ENCODE measurements at regions not wholly inside any gene's neighbourhood (a gene's known extent, or its start where the extent isn't known, plus 50 kb on each side); places are given as distances from the start of the nearest gene placed in this dataset.

DNA sequence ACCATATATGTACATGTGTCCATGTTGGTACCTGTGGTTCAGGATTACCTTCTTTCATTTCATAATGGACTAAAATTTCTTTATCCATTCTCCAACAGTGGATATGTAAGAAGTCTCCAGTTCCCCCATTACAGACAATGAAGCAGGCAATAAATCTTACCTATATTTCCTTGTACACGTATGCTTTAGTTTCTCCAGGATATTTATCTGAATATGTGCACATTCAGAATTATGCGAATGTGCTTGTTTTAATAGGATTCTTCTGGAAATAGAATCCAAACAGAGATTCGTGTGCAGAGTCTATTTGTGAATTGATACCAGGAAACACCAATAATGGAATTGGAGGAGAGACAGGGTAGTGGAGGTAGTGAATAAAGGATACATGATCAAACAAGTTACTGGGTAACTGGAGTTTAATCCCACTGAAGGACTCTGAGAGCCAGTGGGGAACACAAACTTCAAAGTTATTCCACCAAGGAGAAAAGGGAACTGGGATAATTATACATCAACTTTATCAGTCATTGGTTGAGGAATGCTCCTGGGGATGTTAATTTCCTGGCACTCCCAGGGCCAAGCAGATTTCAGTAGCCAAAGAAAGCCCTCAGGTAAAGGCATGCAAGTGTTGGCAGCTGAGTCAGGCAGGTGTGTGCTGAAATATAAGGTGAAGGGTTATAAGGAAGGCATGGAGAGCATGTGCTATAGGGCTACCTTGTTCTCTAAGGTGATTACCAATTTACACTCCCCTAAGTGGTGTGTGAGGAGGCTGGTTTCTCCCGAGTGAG lies 374.9 kb upstream of the PBX1 start:
- no peak for DNase-seq

DNA sequence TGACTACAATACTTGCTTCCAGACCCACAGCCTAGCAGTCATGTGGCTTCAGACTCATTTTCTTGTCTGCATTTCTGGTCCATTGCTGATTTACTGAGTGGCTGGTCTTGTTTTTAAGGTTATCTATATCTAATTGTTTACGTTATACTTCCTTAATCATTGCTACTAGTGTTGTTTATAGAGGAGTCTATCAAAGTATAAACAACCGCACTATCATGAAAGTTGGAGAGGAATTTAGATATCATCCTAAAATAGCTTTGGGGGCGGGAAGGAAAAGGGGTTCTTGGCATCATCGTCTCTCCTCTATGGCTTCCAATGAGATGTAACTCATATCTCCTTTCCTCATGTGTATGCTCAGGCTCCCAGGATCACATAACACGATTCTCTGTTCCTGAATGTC lies 372.1 kb upstream of the PBX1 start:
- no peak for DNase-seq

DNA sequence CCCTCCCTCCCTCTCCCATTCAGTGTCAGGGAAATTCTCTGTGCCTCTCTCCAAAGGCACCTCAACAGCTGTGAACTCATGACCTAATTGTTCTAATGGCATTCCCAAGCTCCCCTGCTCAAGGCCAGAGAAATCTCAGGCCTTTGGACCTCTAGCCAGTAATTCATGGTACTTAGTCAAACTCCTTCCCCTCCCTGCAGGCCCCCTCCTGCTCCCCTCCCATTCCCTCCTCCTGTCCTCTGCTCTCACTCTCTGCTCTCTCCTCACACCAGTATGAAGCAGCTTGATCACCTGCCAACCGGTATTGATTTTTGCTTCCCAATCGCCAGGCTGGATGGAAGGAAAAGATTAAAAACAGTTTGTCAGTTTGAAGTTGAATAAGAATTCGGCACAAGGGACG lies 370.5 kb upstream of the PBX1 start:
- no peak for DNase-seq

DNA sequence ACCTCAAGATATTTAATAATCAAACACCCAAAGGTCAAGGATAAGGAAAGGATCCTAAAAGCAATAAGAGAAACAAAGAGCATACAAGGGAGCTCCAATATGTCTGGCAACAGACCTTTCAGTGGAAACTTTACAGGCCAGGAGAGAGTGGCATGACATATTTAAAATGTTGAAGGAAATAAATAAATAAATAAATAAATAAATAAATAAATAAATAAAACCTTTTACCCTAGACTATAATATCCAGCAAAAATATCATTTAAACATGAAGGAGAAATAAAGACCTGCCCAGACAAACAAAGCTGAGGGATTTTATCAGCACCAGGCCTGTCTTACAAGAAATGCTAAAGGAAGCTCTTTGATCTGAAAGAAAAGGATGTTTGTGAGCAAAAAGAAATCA lies 367.8 kb upstream of the PBX1 start:
- no peak for DNase-seq

DNA sequence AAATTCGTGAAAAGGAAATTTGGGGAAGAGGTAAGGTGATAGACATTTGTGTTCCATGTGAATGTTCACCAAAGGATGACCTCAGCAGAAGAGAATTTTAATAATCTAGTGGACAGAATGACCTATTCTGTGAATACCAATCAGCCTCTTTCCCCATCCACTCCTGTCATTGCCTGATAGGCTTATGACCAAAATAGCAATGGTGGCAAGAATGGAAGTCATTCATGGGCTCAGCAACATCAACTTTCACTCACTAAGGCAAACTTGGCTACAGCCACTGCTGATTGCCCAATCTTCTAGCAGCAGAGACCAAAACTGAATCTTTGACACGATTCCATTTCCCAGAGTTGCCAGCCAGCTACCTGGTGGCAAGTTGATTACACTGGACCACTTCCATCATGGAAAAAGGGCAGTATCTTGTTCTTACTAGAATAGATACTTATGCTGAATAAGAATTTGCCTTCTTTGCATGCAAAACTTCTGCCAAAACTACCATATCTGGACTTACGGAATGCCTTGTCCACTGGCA lies 348.7 kb upstream of the PBX1 start:
- no peak for DNase-seq

DNA sequence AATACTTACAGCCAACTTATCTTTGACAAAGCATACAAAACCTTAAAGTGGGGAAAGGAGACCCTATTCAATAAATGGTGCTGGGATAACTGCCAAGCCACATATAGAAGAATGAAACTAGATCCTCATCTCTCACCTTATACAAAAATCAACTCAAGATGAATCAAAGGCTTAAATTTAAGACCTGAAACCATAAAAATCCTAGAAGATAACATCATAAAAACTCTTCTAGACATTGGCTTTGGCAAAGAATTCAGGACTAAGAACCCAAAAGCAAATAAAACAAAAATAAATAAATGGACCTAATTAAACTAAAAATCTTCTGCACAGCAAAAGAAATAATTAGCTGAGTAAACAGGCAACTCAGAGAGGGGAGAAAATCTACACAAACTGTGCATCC lies 335.6 kb upstream of the PBX1 start:
- peak; percentile 1 for DNase-seq

DNA sequence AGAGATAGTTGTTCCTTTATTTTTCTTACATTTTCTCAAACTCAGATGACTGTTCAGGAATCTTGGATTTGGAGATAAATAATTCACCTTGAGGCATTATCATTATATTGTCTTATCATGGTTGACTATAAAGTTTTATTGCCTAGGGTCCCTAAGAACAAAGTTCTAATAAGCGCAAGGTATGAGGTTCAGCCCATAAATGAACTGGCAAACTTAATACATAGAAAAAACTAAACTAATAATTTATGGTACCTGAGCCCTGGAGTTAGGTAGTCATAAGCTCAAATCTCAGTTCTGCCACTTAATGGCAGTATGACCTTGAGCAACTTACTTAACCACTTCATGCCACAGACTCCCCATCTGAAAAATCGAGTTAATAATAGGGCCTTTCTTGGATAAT lies 334.0 kb upstream of the PBX1 start:
- no peak for DNase-seq

DNA sequence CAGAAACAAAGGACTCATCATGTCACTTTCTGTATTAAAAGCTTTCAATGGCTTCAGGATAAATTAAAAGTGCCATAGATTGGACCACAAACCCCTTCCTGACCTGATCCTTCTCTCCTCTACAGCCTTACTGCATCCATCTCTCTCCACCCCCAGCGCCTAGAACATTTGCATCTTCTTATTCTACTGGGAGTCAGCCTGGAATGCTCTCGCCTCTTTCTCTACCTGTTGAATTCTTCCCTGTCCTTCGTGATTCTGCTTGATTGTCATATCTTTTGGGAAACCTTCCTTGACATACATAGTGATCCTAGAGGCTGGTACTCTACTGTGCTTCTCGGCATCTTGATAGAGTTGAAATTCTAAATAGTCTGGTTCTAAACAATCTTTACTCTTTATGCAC lies 332.0 kb upstream of the PBX1 start:
- no peak for DNase-seq

DNA sequence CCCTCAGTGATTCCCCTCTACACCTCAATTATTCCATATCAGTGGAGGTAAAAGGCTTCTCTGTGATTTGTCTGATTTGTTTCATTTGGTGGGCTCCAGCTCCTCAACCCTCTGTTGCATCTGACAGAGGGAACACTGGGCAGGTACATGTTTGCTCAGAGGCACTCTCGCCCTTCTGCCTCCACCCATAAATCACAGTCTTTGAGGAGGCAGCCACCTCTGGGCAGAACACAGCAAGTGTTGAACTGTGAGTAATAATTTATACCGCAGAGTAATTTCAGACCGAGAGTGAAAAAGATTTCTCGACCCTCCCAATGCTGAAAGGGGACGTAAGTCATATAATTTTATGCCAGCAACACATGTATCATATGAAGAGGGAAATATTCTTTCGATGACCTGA lies 330.1 kb upstream of the PBX1 start:
- no peak for DNase-seq

DNA sequence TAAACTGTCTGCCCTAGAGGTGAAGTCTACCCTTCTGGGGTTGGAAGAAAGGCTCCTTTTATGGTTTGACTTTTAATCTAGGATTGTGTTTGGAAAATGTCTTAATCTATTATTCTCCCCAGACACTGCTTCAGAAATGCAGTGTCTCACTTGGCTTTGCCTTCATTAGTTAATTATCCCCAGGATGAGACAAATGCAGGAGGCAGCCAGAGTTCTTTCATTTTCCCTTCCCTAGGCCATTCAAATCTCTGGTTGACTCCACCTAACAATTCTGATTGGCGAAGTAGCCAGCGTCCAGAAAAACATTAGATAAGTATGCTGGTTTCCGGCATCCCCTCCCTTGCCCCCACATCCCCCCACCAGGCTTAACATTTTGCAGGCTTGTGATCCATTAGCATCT lies 325.8 kb upstream of the PBX1 start:
- no peak for DNase-seq

DNA sequence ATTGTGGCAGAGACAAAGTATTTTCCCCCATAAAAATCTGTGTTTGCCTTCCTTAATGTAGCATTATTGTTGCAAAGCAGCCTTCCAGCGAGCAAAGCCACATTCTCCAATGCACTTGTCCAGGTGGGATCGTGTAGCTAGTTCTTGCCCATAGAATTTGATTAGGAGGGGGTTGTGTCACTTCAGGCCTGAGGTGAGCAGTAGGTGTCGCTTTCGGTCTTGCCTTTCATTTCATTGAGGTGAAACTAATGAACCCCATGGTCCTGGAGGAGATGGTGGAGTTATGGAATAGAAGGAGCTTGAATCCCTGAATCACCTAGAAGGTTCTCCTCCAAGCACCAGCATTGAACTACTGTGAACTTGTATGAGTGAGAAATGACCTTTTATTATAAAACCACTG lies 318.9 kb upstream of the PBX1 start:
- no peak for DNase-seq

DNA sequence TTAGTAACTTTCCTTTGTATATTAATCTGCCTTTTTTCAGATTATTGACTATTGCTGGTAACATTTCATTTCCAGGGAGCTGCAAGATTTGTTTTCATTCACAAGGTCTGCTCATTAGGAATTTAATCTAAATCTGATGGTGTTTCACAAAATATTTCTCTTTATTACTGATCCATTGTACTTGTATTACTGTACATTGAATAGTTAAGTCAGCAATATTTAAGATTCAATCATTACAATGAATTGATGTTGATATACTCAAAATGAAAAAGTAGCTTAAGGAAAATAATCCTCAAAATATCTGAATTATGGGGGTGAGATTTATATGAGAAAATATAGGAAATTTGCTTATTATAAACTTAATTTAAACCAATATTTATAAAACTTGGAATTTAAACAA lies 308.6 kb upstream of the PBX1 start:
- DNase-seq = no peak

DNA sequence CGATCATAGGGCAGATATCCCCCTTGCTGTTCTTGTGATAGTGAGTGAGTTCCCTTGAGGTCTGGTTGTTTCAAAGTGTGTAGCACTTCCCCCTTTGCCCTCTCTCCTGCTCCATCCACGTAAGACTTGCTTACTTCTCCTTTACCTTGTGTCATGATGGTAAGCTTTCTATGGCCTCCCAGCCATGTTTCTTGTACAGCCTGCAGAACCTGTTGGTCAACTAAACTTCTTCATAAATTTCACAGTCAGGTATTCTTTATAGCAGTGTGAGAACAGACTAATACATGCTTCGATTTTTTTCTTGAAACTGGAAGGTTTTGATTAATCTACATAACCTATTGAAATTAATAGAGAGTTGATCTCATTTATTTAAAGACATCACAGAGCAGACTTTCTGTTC lies 302.5 kb upstream of the PBX1 start:
- no peak for DNase-seq

DNA sequence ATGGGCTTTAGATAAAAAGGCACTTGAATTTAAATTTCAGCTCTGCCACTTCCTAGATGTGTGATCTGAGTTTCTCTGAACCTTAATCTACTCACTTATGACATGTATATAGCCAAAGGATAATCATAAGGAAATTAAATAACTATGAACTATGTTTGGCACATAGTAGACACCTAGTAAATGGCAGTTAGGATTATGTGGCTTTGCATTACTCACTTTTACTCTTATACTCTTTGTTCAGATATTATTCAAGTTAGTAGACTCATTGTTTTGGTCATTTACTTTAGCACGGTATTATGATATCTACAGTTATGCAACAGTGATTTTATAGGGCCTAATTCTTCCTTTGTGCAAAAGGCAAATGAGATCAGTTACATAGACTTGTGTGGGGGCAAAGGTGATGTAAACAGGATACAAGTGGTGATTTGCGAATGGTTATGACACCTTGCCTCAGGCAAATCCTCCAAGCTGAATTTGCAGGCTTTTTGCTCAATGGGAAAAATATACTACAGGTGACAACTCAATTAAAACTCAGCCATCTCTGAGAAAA lies 297.2 kb upstream of the PBX1 start:
- no peak for DNase-seq

DNA sequence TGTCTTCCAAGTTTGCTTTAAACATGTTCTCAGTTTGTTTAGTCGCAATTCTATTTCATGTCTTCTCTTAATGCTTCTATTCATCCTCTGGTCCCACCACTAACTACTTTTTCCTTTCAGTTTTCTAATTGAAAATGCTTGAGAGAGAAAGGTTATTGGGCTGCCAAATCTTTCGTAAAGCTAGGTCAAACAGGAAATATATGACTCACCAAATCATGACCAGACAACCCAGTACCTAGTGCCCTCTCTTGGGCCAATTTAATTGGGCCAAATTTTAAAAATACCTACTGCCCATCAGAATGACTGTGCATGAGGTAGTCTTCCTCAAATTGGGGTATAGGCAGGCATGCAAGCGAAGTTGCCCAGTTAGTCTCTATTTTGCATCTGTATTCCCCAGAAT lies 295.4 kb upstream of the PBX1 start:
- no peak for DNase-seq

DNA sequence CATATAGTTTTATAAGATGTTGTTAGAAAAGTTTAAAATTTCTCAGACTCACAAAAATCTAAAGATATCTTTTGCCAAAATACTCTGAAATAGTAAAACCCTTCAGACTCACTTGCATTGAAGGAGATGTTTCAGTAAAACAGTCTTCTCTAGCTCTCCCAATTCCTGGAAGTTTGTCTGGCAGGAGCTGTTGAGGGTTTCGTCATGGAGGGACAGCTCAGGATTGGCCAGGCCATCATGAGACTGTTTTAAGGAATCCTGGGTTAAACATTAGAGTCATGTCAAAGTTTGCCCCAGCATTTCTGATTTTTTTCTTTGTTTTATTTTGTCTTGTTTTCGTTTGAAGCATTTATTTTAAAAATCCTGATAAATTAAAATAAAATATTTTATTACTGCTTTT lies 293.8 kb upstream of the PBX1 start:
- DNase-seq = no peak

DNA sequence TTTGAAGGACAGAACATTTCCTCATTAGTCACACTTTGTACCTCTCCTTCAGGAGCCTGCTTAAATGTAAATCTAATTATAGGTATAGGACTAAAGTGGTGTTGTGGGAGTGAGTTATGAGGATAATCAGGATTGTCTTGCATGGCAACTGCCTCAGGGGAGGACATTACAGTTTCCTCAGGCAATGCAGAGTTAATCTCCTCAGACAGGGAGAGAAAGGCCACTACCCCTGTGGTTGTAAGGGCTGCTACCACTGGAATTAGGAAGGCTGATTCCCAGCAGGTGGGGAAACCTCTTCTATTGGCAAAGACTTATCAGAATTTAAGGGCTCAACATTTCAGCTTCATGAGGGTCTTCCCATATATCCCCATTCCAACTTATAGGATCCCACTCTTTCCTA lies 286.8 kb upstream of the PBX1 start:
- DNase-seq = peak; percentile 35

DNA sequence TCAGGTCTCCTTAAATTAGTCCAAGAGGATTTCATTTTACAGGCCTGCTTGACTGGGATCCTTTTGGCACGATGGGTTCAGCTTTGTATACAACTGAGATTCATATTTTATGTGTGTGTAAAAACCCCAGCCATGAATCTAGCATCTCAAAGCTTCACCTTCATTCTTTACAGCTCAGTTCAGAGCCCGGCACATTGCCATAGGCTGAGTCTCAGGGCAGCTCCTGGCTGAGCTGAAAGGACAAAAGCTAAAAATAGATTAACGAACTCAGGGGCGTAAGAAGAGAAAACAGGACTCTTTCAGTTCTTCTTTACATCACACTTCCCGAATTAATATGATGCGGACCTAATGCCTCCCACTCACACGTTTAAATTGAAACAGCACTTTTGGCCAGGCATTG lies 262.8 kb upstream of the PBX1 start:
- DNase-seq = no peak

DNA sequence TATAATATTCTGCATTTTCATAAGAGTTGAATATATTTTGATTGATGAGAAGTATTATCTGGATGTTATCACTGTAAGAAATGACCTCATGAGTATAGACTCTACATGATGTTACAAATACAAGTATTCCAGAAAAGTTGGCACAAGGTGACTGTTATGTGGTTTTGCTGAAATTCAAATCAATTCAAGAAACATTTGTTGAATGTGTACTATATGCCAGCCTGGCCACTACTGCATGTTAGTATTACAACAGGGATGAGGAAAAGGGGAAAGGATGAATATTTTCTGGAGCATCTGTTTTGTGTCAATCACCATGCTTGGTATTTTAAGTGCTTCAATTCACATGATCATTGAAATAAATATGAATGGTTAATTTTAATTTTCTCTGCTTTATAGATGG lies 250.9 kb upstream of the PBX1 start:
- no peak for DNase-seq

DNA sequence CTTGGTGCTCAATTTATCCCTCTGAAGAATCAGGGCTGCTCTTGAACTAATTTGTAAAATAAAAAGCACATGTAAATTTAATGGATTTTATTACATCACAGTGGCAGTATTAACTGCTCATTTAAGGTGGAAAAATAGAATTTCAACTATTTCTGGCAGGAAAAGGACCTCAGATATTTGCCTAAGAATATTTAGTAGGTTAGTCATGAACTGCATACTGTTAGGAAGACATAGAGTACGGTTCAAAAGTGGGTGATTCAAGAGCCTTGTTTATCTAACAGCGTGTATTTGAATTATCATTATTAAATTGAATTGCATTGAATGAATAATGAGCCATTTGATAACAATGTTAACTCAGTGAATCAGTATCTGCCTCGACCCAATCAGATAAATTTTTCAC lies 248.8 kb upstream of the PBX1 start:
- no peak for DNase-seq

DNA sequence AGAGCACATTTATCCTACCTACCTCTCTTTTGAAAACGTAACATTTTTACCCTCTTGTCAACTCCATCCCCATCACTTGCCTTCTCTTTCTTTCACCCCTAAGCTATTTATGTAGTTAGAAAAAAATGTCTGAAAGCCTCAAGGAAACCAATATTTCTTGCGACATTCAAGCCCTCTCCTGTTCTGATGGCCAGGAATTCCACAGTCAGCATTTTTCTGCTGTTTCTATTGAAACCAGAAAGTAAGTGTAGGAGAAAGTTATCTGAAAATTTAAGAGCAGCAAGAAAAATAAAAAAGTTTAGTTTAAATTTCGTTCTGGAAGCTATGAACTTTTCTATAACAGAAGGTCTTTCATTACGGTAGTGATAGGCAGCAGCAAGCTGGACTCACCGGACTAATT lies 247.6 kb upstream of the PBX1 start:
- DNase-seq = no peak

DNA sequence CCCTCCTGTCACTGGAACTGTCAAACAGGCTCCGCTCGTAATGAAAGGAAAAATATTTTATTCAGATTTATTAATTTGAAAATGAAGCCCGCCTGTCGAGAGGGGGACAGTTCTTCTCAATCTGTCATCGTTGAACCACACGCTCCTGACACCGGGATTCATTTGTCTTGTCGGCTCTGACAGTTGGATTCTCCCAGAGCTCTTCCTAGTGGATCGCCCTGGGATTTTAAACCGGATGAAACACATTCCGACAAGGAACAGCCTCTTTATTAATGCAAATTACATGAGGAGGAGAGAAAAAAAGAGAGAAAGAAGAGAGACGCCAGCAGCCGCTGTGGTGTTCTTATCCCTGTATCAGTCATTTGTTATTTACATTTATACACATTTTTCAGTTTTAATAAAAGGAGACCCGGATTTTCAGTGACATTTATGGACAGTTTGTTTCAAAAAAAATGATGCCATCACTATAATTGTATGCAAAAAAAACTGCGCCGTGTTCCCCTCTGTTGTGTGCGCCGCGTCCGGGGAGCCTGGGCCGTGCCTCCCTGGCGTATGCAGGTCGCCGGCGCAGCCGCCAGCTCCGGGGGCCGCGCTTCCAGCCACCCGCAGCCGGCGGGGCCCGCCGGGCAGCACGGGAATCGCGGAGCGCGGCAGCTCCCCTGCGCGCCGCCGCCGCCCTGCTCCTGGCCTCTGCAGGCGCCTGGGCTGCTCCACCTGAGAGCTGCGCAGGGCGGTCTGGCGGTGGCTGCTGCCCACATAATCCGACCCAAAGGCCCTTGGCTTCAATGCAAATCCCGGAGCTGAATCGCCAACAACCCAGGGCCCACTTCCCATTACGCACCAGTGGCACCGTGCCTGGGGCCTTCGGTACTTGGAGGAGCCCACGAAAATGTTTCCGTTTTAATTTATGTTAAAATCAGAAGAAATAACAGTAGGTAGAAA lies 237.9 kb upstream of the PBX1 start:
- DNase-seq = no peak

DNA sequence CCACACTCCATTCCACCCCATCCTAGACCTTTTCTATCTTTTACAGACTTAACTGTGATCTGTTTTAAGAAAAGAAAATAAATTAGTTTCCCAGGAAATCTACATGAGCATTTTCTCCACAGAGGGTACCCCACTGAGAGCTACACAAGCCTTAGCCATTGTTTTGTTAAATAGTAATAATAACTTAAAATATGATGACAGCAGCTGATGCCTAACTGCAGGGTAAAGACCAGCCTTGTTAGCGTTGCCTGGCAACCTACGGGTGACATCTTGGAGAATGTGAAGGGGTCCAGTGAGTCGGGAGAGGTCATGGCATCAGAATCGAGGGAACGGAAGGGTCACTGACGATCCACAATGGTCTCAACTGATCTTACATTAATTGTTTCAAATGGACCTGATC lies 233.2 kb upstream of the PBX1 start:
- DNase-seq = no peak

DNA sequence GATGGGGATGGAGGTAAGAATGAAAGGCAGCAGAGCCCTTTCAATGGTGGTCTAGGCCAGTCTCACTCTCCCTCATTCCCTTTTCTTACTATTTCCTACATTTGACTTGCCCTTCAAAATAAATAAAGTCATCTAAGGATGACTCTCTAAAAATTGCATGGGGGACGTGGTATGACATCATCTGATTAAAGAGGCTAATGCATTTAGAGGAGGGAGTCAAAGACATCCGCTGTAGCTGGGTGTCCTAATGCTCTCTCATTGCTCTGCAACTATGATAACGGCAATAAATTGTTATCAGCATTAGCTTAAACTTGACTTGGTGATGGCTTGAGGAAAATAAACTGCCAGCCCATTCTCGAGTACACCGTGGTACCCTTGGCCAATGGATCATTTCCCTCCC lies 225.6 kb upstream of the PBX1 start:
- DNase-seq = no peak

Data from NCI-H1436 (cell line).